Left kidney (tissue), 1 donor: ENCODE measurements at regions not wholly inside any gene's neighbourhood (a gene's known extent, or its start where the extent isn't known, plus 50 kb on each side); places are given as distances from the start of the nearest gene placed in this dataset.

Source experiments
- DNase-seq: peaks from one replicate; pipeline ENCODE4 v3.0.0-alpha.2; 2013

- DNase-seq, result no peak
Measured at GRCh38 chr2:181380581-181380980, 76.6 kb upstream of the ITGA4 start.

- no peak for DNase-seq
Measured at GRCh38 chr2:181384923-181385322, 72.3 kb upstream of the ITGA4 start.

GRCh38 chr2:181389524-181389923, 67.7 kb upstream of the ITGA4 start:
- no peak for DNase-seq

- DNase-seq, result peak; percentile 11
Measured at GRCh38 chr2:181393472-181393871, 63.7 kb upstream of the ITGA4 start.

- DNase-seq, result no peak
Measured at GRCh38 chr2:181394741-181395437, 62.3 kb upstream of the ITGA4 start.

GRCh38 chr2:181395851-181396250, 61.3 kb upstream of the ITGA4 start:
- no peak for DNase-seq

- DNase-seq, result peak; percentile 7
Measured at GRCh38 chr2:181396256-181397123, 60.7 kb upstream of the ITGA4 start.

GRCh38 chr2:181397331-181397730, 59.9 kb upstream of the ITGA4 start:
- no peak for DNase-seq

- no peak for DNase-seq
Measured at GRCh38 chr2:181398000-181398399, 59.2 kb upstream of the ITGA4 start.

GRCh38 chr2:181399027-181399426, 58.2 kb upstream of the ITGA4 start:
- no peak for DNase-seq

- DNase-seq, result no peak
Measured at GRCh38 chr2:181404472-181404871, 52.7 kb upstream of the ITGA4 start.

- DNase-seq, result no peak
Measured at GRCh38 chr2:181407171-181407570, 50.0 kb upstream of the ITGA4 start.
